ENCODE measurements at regions not wholly inside any gene's neighbourhood (a gene's known extent, or its start where the extent isn't known, plus 50 kb on each side); places are given as distances from the start of the nearest gene placed in this dataset.

DNA sequence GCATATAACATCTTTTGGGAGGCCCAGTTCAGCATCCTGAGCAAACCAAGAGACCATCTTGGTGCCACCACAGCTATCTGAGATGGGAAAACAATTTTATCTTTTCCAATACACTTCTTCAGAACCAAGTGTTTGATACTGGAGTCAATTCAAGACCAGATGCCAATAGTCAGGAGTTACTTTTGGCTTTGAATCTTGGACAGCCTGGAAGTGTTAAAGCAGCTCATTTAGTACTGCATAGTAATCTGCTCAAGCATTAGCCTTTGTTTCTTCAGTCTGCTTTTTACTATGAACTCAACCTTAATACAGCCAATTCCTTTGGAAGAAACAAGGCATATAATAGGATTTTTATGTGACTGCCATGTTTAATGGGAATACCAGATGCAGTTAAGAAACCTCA, 81.9 kb upstream of the TSPAN8 start:
- TF ChIP-seq CTCF (IDR thresholded peaks at IDR 0.05), result no peak
- no peak for TF ChIP-seq POLR2AphosphoS5 (IDR thresholded peaks at IDR 0.05)

All from gastroesophageal sphincter (tissue), 3 donors.